GM18505 (cell line): ENCODE measurements at regions not wholly inside any gene's neighbourhood (a gene's known extent, or its start where the extent isn't known, plus 50 kb on each side); places are given as distances from the start of the nearest gene placed in this dataset.

ENCODE experiments used
- ATAC-seq: cut with Tn5 transposase; IDR thresholded peaks from one replicate; pipeline ENCODE4 v1.9.1; 2021; ENCODE audit not compliant: unreplicated experiment
- POLR2A ChIP-seq: IDR thresholded peaks from 4 replicates; pipeline ENCODE4 v1.6.1; 2011; ENCODE audit warnings: borderline replicate concordance; ENCODE audit not compliant: insufficient read depth, insufficient read length; ENCODE audit errors: extremely low read depth

DNA sequence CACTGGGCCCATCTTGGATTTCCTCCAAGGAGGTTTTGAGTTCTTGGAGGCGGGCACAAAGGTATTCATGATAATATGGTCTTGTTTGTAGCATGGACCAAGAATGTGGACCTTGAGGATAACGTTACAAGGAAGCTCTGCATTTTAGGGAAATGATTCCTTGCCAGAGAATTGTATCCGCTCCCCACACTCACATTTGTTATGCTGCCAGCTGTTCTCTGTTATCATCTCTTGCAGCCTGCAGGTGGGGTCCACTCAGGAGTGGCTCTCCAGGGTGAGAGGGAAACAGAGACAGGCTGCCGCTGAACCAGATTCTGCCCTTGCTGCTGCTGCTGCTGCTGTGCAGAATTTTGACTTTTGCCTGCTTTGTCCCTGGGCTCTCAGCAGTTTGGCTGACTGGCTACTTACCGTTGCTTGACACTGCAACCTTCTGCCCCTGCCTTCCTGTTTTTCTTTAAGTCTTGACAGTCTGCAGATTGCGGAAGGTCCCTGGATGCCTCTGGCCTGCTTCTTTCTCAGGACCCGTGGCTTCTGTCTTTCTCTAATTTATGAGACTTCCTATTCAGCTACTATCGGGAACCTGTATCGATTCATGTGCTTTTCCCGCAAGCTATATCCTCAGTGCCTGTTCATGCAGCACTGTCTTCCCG lies 122.3 kb upstream of the DOCK10 start:
- ATAC-seq = no peak
- no peak for TF ChIP-seq POLR2A

DNA sequence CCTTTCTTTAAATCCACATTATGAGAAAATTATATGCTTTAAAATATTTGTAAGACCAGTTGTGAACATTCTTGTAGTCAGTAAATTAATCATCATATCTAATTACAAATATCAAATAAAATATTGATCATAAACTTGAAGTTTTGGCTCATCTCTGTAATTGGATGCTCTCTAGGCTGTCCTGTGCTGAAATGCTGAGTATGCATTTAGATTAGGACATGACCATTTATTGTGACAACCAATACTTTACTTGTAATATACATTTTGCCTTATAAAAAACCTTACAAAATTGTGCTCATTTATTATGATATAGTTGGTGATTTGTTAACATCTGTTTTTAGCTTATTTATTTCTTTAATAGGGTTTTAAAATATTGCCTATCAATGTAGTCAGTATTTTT lies 116.1 kb upstream of the DOCK10 start:
- ATAC-seq = no peak
- no peak for TF ChIP-seq POLR2A

DNA sequence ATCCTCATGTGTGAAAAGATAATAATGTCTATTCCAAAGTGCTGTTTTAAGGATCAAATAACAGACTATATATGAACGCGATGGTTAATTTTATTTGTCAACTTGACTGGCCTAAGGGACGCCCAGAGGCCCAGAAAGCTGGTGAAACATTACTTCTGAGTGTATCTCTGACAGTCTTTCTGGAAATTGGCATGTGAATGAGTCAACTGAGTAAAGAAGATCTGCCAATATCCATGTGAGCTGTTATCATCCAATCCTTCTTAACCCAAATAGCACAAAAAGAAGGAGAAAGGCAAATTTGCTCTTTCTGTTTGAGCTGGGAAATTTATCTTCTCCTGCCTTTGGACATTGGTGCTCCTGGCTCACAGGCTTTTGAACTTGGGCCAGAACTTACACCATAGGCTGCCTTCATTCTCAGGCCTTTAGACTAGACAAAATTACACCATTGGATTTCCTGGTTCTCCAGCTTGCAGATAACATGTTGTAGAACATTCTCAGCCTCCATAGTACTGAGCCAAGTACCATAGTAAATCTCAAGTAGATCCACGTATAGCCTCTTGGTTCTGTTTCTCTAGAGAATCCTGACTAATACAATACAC lies 114.7 kb upstream of the DOCK10 start:
- no peak for TF ChIP-seq POLR2A
- no peak for ATAC-seq

DNA sequence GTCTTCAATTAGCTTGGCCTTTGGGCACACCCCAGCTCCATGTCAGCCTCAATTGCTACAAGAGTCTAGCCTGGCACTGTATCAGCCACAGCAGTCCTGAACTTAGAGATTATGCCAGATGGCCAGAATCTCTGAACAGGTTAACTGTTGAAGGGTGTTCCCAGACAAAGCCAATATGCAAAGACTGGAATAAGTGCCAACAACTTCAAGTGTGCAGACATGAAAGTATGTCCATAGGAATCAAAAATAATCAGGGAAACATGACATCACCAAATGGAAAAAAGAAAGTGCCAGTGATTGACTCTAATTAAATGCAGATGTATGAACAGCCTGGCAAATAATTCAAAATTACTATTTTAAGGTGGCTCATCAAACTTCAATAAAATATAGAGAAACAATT lies 98.5 kb upstream of the DOCK10 start:
- ATAC-seq = no peak

DNA sequence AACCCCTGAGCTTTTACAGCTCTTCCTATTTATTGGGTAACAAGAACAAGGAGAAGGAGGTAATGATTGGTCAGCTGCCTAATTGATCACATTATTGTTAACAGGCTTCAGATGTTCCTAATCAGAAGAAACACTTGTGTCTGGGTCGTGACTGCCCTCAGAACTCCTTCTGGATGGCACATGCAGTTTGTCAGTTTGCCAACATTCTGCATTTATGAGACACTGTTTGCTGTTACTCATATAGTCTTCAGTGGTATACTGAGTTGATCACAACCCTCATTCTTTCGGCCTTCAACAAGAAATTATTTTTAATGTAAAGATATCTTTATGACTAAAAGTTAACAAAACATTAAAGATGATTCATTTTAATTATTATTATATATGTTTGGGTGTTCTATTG lies 95.7 kb upstream of the DOCK10 start:
- no peak for TF ChIP-seq POLR2A
- no peak for ATAC-seq

More for the DNA sequence above, 98.5 kb upstream of the DOCK10 start:
- no peak for TF ChIP-seq POLR2A

DNA sequence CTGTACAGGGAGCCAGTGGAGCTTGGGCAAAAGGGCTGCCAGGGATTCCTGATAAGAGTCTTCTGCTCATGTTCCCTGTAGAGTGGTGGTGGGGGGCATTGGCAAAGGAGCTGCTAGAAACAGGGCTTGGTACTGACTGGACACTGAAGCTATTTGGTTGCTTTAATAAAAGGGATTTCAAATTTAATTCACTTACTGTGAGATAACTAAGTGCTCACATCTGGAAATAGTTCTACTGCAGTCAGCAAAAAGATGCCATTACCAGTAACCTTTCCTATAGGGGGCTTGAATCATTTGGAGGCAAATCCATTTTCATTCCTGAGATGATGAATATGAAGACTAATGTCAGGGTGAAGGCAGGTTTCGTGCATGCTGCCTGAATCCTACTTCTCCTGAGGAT lies 94.3 kb upstream of the DOCK10 start:
- no peak for TF ChIP-seq POLR2A

DNA sequence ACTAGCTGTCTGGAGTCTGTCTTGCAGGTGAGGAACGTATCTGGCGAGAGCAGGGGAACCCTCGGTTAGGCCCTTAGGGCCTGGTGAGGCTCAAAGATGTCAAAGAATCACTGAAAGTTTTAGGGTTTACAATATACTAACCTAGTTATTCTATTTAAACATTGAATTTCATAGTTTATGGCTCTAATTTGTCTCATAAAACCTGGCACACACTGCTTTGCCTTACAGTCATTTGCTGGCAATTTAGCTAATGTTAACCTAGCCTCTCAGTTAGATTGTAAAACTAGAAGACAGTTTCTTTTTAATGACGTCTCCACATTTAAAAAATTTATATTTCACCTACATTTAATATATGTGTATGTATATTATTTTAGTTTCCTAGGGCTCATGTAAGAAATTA lies 89.6 kb upstream of the DOCK10 start:
- TF ChIP-seq POLR2A = no peak
- ATAC-seq = no peak

More for the DNA sequence above, 94.3 kb upstream of the DOCK10 start:
- no peak for ATAC-seq

DNA sequence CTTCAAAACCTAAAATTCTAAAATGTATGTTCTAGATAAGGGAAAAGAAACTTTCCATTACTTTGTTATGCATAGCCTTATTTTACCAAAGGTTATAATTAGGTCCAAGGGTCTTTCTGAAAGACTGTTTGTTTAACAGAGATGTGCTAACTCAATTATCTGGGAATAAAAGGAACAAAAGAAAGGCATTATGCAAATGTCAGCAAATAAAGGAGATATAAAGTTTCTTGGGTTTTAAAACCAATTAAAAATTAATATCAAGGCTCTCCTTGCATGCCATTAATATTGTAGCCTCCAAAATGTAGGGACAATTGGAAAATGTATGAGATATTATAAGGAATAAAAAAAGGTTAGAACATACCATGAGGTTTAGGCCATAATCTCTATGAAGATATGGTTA lies 87.8 kb upstream of the DOCK10 start:
- TF ChIP-seq POLR2A = no peak
- ATAC-seq = no peak

DNA sequence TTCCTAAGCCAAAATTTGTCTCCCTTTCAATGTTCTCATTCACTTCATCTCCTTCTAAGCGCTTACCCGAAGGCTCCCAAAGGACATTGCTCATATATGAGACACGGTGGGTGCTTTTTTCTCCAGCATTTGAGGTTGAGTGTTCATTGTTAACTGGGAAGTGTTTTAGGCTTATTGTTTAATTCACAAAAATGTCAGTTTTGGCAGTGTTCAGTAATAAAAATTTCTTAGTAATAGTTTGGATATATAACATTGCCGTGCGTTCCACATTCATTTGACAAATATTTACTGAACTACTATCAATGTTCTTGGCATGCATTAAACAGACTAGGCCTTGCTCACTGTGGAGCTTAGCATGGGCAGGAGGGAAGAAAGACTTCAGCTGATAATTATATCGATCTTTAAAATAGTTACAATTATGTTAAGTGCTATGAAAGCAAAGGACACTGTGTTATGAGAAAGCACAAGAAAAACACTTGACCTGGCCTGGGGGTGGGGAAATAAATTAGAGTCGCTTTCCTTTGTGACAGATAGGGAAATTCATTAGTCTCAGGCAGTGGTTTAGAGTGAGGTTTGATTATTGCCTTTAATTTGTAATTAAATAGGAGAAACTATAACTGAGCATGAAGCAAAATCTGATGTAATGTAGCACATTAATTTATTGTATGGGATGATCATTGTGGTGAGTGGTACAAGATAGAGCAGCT lies 82.2 kb upstream of the DOCK10 start:
- no peak for TF ChIP-seq POLR2A
- no peak for ATAC-seq

DNA sequence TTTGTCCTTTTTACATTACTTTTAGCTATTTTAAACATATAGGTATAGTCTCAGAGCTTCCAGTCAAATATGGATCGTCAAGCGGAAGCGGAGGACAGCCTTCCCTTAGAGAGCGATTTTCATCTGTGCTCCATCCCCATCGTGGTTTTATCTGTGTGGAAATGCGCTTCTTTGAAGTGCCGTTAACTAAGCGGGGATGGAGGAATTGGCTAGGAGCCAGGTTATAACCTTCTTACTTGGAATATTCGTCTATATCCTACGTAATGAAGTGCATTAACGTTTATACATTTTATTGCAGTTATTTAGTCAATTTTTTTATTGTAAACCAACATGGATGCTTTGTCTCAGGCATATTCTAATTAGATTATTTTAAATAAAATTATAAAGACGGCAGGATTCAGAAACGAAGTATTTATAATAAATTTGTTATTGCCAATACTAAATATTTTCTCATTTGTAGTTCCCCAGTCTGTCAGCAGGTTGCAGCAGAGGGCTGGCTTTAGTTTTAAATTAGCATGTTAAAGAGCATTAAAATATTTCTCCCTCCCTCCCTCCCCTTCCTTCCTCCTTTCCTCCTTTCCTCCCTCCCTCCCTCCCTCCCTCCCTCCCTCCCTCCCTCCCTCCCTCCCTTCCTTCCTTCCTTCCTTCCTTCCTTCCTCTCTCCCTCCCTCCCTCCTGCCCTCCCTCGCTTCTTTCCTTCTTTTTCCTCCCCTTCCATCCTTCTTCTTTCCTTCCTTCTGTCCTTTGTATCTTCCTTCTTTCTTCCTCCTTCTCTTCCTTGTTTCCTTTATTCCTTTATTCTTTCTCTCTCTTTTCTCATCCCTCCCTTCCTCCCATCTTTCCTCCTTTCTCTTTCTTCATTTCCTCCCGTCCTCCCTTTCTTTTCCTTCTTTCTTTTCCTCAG lies 80.6 kb upstream of the DOCK10 start:
- TF ChIP-seq POLR2A = no peak
- no peak for ATAC-seq

DNA sequence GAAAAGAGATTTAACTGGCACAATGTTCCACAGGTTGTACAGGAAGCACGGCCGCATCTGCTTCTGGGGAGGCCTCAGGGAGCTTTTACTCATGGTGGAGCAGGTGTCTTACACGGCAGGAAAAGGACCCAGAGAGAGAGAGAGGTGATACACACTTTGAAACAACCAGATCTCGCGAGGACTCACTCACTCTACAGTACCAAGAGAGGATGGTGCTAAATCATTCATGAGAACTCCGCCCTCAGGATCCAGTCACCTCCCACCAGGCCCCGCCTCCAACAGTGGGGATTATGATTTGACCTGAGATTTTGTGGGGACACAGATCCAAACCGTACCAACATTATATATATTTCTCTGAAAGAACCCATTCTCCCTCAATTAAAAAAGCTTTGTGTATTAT lies 79.7 kb upstream of the DOCK10 start:
- no peak for TF ChIP-seq POLR2A
- no peak for ATAC-seq

DNA sequence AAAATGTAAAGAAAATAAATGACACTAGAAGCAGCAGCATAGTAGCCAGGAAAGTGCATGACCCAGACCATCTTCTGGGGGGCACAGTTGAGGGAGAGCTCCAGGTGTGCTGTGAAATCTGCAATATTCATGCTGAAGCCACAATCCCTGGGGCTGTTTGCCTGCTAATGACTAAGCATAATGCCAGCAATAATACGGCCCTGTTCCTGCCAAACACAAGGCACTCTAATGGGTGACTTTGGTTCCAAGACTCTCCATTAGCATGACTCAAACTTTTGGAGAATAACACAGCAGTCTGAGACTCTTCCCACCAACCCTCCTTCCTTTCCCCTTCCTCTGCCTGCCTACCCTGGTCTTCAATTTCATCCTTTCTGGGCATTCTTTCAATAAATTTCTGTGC lies 77.9 kb upstream of the DOCK10 start:
- ATAC-seq = no peak
- TF ChIP-seq POLR2A = no peak

DNA sequence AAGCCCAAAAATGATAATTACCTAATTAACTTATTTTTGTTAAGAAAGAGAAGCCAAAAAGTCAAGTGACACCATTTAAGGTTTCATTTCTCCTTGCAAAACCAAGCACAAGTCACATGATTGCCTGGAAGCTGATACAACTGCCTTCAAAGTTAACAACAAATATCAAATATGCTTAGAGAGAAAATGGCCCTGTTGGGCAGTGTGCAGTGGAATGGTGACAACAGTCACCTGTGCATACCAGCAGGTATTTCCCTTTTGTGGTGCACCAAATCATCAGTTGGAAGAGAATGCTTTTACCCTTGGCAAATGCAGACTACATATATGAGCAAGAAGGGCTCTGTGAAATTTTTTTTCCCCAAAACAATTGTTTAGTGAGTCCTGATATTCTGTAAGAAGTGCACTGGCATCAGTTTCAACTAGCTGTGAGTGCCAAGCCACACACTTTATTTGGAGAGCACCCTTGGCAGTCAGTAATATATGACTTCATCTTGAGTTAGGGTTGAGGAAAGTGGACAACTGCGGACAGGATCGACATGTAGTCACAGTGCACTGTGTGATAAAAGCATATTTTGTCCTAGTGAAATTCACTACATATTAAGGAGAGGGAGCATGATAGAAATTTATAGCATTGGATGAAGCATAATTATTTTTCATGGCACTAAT lies 74.9 kb upstream of the DOCK10 start:
- ATAC-seq = no peak
- no peak for TF ChIP-seq POLR2A

DNA sequence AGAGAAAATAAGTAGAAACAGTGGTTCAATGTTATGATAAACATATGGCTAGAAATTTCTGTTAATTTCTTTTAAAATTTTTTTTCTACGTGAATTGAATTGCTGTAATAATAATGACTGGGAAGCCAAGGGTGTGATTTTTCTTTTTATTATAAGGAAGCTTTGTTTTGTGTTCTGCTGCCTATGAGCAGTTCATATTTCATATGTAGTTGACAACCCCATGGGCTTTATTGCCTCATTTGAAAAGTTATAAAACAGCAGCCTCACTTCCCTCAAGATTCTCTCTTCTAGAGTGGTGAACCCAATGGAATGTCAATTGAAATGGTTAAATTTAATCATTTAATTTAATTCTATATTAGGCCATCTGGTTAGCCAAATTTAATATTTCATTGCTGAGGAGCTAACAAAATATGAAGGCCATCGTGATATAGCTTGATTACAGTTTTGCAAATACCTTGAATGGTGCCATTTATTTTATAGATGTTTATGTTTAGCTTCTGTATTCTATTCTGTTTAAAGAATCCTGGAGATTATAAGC lies 72.6 kb upstream of the DOCK10 start:
- no peak for TF ChIP-seq POLR2A
- ATAC-seq = no peak
